Naive thymus-derived CD8-positive, alpha-beta T cell (primary cell): ENCODE measurements at regions not wholly inside any gene's neighbourhood (a gene's known extent, or its start where the extent isn't known, plus 50 kb on each side); places are given as distances from the start of the nearest gene placed in this dataset.

Experiments
- ATAC-seq, 2 donors: fragments of 150-1000 bp; cut with Tn5 transposase in 1 of 2; sonication (Bioruptor Pico), chemical (Tn5 transposase) in 1 of 2; 1 replicate in 1 of 2; 2 replicates in 1 of 2; pipeline ENCODE4 v1.10.0; 2021; ENCODE audit warnings: mild to moderate bottlenecking in 2 of 2, moderate library complexity in 2 of 2
- POLR2A ChIA-PET: fragments of 350-600 bp; sonication (Branson Sonifier 250); formaldehyde crosslinking; loops from one replicate; lab custom pipeline; 2021; ENCODE audit warnings: antibody characterized with exemption; lab: Charles Lee
- DNase-seq, 10 donors: peaks; one replicate each; pipeline versions ENCODE4 v3.0.0 to v3.0.0-alpha.2; 2020 to 2022
- H3K27ac Mint-ChIP-seq, 10 donors: one replicate each; pipeline ENCODE4 v1.8.0; 2020 to 2022; ENCODE audit warnings: mild to moderate bottlenecking in 10 of 10, mixed read lengths in 10 of 10, moderate library complexity in 4 of 10, inconsistent platforms in 1 of 10
- H3K27me3 Mint-ChIP-seq, 5 donors: one replicate each; pipeline ENCODE4 v1.8.0; 2021 to 2022; ENCODE audit warnings: mixed read lengths in 5 of 5
- H3K36me3 Mint-ChIP-seq, 3 donors: one replicate each; pipeline ENCODE4 v1.8.0; 2020 to 2022; ENCODE audit warnings: mixed read lengths in 3 of 3, mild to moderate bottlenecking in 2 of 3, inconsistent platforms in 1 of 3
- H3K4me1 Mint-ChIP-seq, 4 donors: one replicate each; pipeline ENCODE4 v1.8.0; 2021 to 2022; ENCODE audit warnings: mixed read lengths in 4 of 4
- H3K4me3 Mint-ChIP-seq, 10 donors: one replicate each; pipeline ENCODE4 v1.8.0; 2020 to 2022; ENCODE audit warnings: mild to moderate bottlenecking in 10 of 10, mixed read lengths in 10 of 10, moderate library complexity in 6 of 10, inconsistent platforms in 1 of 10
- H3K9me3 Mint-ChIP-seq, 9 donors: one replicate each; pipeline ENCODE4 v1.8.0; 2020 to 2022; ENCODE audit warnings: mixed read lengths in 9 of 9, mild to moderate bottlenecking in 3 of 9, inconsistent platforms in 1 of 9, moderate library complexity in 1 of 9

DNA sequence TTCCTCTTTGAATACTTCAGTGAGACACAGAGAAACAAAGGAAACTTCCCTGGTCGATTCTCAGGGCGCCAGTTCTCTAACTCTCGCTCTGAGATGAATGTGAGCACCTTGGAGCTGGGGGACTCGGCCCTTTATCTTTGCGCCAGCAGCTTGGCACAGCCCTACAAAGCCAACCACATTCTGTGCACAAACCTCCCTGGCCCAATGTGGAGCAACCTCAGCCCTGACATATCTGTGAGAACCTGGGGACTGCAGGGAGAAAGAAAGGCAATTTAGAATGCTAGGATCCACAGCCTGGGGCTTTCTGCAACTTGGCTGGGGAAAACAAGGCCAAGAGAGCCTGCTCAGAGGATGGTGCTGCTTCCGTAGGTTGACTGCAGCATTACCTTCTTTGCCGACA is 63.5 kb upstream of the PRSS58 start:
- H3K36me3 Mint-ChIP-seq, result peaks cover 0 to 2% (median 0%) of the 10 kb centered on the region in 3 donors
- DNase-seq, result no peak
- POLR2A ChIA-PET, result interaction anchor here (0.8 to 3.2 kb wide), 5 partner anchors 465 to 488 kb away, joined by 3 to 55 read pairs (median 6); no protein-coding TSS in a partner anchor
- H3K4me3 Mint-ChIP-seq, result peak overlapping the region; percentile 7 to 87 (median 46)
- peaks cover 1 to 44% (median 8%) of the 10 kb centered on the region in 5 donors for H3K27me3 Mint-ChIP-seq
- H3K27ac Mint-ChIP-seq, result peak overlapping the region in 9 of 10 donors; percentile 1 to 81 (median 56)
- H3K4me1 Mint-ChIP-seq, result peaks cover 15 to 20% (median 18%) of the 10 kb centered on the region in 4 donors
- H3K9me3 Mint-ChIP-seq, result no peaks in the 10 kb centered on the region
- ATAC-seq, result peak in 1 of 2 donors; percentile 16

DNA sequence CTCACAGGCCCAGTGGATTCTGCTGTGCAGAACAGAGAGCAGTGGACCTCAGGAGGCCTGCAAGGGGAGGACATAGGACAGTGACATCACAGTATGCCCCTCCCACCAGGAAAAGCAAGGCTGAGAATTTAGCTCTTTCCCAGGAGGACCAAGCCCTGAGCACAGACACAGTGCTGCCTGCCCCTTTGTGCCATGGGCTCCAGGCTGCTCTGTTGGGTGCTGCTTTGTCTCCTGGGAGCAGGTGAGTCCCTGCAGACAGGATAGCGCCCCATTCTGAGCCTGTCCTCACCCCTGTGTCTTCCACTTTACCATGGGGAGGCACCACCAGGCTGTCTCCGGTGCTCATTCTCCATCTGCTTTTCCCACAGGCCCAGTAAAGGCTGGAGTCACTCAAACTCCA is 63.0 kb upstream of the PRSS58 start:
- H3K36me3 Mint-ChIP-seq, result peaks cover 0 to 2% (median 0%) of the 10 kb centered on the region in 3 donors
- peak overlapping the region in 8 of 10 donors; percentile 22 to 87 (median 60) for H3K4me3 Mint-ChIP-seq
- ATAC-seq, result peak in 1 of 2 donors; percentile 11
- peak overlapping the region in 8 of 10 donors; percentile 1 to 92 (median 53) for H3K27ac Mint-ChIP-seq
- no peaks in the 10 kb centered on the region for H3K9me3 Mint-ChIP-seq
- POLR2A ChIA-PET, result interaction anchor here (0.8 to 3.2 kb wide), 6 partner anchors 466 to 489 kb away, joined by 3 to 55 read pairs (median 9); no protein-coding TSS in a partner anchor
- H3K27me3 Mint-ChIP-seq, result peaks cover 1 to 44% (median 8%) of the 10 kb centered on the region in 5 donors
- peaks cover 15 to 20% (median 18%) of the 10 kb centered on the region in 4 donors for H3K4me1 Mint-ChIP-seq
- DNase-seq, result no peak

DNA sequence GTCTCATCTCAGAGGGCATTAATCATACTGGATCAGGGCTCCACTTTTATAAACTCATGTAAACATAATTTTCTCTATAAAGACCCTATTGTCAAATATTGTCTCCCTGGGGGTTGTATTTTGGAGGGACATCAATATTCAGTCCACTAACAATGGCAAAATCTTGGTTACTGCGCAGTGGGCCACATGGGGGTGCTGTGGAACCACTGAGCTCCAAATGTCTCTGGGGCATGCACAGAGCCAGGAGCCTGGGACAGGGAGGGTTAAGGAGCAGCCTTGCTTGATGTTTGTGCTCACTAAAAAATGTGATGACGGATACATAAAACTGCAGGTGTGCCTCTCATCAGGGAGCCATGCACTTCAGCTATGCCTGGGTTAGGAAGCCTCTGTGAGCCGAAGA is 62.1 kb upstream of the PRSS58 start:
- H3K27ac Mint-ChIP-seq, result peak overlapping the region in 9 of 10 donors; percentile 58 to 92 (median 83)
- H3K4me1 Mint-ChIP-seq, result peaks cover 15 to 20% (median 18%) of the 10 kb centered on the region in 4 donors
- ATAC-seq (peak; percentile 73 to 75), DNase-seq (peak in 5 of 10 donors; percentile 25 to 46 (median 34))
- H3K36me3 Mint-ChIP-seq, result peaks cover 0 to 2% (median 0%) of the 10 kb centered on the region in 3 donors
- peak overlapping the region; percentile 48 to 87 (median 71) for H3K4me3 Mint-ChIP-seq
- POLR2A ChIA-PET, result interaction anchor here (1.0 to 3.2 kb wide), 6 partner anchors 14 to 490 kb away, joined by 3 to 55 read pairs (median 9); no protein-coding TSS in a partner anchor
- peaks cover 1 to 44% (median 8%) of the 10 kb centered on the region in 5 donors for H3K27me3 Mint-ChIP-seq
- H3K9me3 Mint-ChIP-seq, result no peaks in the 10 kb centered on the region

DNA sequence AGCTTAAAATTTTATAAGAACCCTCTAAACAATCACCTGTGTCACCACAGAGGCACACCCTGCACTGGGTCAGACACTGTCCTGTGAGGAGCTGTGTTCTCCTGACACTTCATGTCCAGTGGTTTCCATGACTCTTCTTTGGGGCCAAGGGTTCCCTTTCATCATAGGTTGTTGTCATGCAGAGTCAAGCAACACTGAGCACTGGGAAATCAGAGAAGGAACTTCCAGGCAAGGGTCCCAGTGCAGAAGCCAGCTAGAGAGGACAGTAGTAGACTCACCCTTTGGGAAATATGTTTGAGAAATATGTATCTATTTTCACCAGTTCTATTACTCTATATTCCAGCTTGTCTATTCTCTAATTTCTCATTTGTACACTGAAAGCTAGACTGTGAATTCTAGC is 56.4 kb upstream of the PRSS58 start:
- peaks cover 4 to 48% (median 13%) of the 10 kb centered on the region in 5 donors for H3K27me3 Mint-ChIP-seq
- H3K4me1 Mint-ChIP-seq, result peaks cover 12 to 17% (median 14%) of the 10 kb centered on the region in 4 donors
- no peak for ATAC-seq
- no peak overlapping the region for H3K4me3 Mint-ChIP-seq
- H3K36me3 Mint-ChIP-seq, result peaks cover 0 to 2% (median 0%) of the 10 kb centered on the region in 3 donors
- POLR2A ChIA-PET, result interaction anchor here (2.6 to 3.4 kb wide), 3 partner anchors 31 to 495 kb away, joined by 8 to 34 read pairs (median 24); no protein-coding TSS in a partner anchor
- no peaks in the 10 kb centered on the region for H3K9me3 Mint-ChIP-seq
- H3K27ac Mint-ChIP-seq, result no peak overlapping the region
- no peak for DNase-seq

DNA sequence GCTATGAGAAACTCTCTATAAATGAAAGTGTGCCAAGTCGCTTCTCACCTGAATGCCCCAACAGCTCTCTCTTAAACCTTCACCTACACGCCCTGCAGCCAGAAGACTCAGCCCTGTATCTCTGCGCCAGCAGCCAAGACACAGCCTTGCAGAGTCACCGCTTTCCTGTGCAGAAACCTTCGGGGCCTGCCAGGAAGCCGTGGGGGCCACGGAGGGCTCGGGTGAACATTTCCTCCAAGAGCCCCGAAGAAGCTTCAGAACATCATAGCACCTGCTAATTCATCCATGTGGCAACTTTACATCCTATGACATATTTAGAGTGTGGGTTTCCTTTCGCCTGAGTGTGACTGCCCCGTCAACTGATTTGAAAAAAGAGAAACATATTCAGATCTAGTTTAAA is 55.7 kb upstream of the PRSS58 start:
- peaks cover 12 to 17% (median 16%) of the 10 kb centered on the region in 4 donors for H3K4me1 Mint-ChIP-seq
- ATAC-seq (peak; percentile 79 to 90), DNase-seq (peak in 5 of 10 donors; percentile 26 to 70 (median 43))
- peaks cover 4 to 48% (median 12%) of the 10 kb centered on the region in 5 donors for H3K27me3 Mint-ChIP-seq
- peaks cover 0 to 2% (median 0%) of the 10 kb centered on the region in 3 donors for H3K36me3 Mint-ChIP-seq
- POLR2A ChIA-PET, result interaction anchor here (0.6 to 3.4 kb wide), 9 partner anchors 9 to 575 kb away, joined by 3 to 34 read pairs (median 4); partner anchors contain the start of gene SSBP1
- no peaks in the 10 kb centered on the region for H3K9me3 Mint-ChIP-seq
- peak overlapping the region; percentile 15 to 72 (median 60) for H3K4me3 Mint-ChIP-seq
- peak overlapping the region in 8 of 10 donors; percentile 2 to 87 (median 44) for H3K27ac Mint-ChIP-seq

DNA sequence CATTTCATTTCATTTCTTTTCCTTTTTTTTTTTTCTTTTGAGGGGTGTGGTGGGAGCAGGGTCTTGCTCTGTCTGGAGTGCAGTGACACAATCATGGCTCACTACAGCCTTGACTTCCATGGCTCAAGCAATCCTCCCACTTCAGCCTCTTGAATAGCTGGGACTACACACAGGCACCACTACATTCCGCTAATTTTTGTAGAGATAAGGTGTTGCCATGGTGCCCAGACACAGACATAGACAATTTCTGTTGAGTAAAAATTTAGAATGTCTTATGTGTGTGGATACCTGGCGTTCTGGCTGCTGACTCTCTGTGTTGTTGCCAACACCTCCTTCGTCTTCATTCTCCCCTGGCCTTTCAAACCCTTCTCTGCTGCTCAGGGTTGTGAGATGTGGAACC is 54.0 kb upstream of the PRSS58 start:
- Mint-ChIP-seq H3K27me3 (peaks cover 4 to 45% (median 10%) of the 10 kb centered on the region in 5 donors), H3K27ac (peak overlapping the region in 4 of 10 donors; percentile 16 to 83 (median 37)), H3K36me3 (no peaks in the 10 kb centered on the region), H3K4me1 (peaks cover 12 to 17% (median 14%) of the 10 kb centered on the region in 4 donors), H3K9me3 (no peaks in the 10 kb centered on the region), H3K4me3 (peak overlapping the region in 2 of 10 donors; percentile 7 to 35)
- POLR2A ChIA-PET, result interaction anchor here (0.7 to 3.4 kb wide), 5 partner anchors 33 to 497 kb away, joined by 3 to 34 read pairs (median 8); no protein-coding TSS in a partner anchor
- DNase-seq (no peak), ATAC-seq (no peak)

DNA sequence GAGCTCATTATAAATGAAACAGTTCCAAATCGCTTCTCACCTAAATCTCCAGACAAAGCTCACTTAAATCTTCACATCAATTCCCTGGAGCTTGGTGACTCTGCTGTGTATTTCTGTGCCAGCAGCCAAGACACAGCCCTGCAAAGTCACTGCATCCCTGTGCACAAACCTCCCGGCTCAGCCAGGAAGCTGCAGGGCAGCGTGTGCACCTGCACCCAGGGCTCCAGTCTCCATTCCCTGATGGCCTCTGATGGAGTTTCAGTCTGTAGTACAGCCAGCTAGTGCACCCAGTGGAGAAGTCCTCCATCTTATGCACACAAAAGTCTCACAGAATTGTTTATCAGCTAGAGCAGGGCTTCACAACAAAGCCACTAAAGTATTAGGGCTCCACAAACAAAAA is 51.1 kb upstream of the PRSS58 start:
- Mint-ChIP-seq H3K27me3 (peaks cover 4 to 45% (median 11%) of the 10 kb centered on the region in 5 donors), H3K27ac (peak overlapping the region in 5 of 10 donors; percentile 21 to 67 (median 44)), H3K9me3 (peaks cover 0 to 2% (median 0%) of the 10 kb centered on the region in 9 donors), H3K4me3 (peak overlapping the region in 7 of 10 donors; percentile 9 to 68 (median 50)), H3K4me1 (peaks cover 14 to 24% (median 20%) of the 10 kb centered on the region in 4 donors), H3K36me3 (no peaks in the 10 kb centered on the region)
- DNase-seq (no peak), ATAC-seq (no peak)
- POLR2A ChIA-PET, result interaction anchor here (0.6 to 3.9 kb wide), 5 partner anchors 9 to 500 kb away, joined by 3 to 19 read pairs (median 4); no protein-coding TSS in a partner anchor

DNA sequence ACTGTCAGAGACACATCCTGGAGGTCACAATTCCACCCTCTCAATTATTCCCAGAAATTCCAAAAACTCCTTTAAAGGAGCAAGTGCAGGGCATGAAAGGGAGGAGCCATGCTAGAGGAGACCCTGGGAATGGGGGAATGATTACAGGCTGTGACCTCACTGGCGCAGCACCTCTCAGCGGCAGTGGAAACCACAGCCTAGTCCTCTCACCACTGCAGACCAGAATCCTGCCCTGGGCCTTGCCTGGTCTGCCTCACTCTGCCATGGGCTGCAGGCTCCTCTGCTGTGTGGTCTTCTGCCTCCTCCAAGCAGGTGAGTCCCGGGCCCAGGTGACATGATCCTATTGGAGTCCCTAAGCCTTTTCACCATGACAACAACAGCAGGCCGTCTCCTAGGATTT is 50.5 kb upstream of the PRSS58 start:
- peak overlapping the region in 7 of 10 donors; percentile 23 to 68 (median 40) for H3K4me3 Mint-ChIP-seq
- ATAC-seq (no peak), DNase-seq (no peak)
- H3K4me1 Mint-ChIP-seq, result peaks cover 14 to 26% (median 20%) of the 10 kb centered on the region in 4 donors
- H3K27me3 Mint-ChIP-seq, result peaks cover 4 to 43% (median 11%) of the 10 kb centered on the region in 5 donors
- peak overlapping the region in 3 of 10 donors; percentile 26 to 79 (median 63) for H3K27ac Mint-ChIP-seq
- POLR2A ChIA-PET, result interaction anchor here (0.7 to 3.9 kb wide), 5 partner anchors 487 to 501 kb away, joined by 3 to 19 read pairs (median 4); no protein-coding TSS in a partner anchor
- H3K9me3 Mint-ChIP-seq, result peaks cover 0 to 2% (median 0%) of the 10 kb centered on the region in 9 donors
- H3K36me3 Mint-ChIP-seq, result no peaks in the 10 kb centered on the region
